K562 (cell line): ENCODE measurements at regions not wholly inside any gene's neighbourhood (a gene's known extent, or its start where the extent isn't known, plus 50 kb on each side); places are given as distances from the start of the nearest gene placed in this dataset.

Experiments used
- ATAC-seq: fragments of 200-7000 bp; cut with Tn5 transposase; 3 replicates; pipeline ENCODE4 v1.9.1; 2020; ENCODE audit warnings: moderate library complexity
- BruUV-seq: library from RNA; stranded (reverse); fragments of 400-500 nt; replicated peaks from 2 replicates; lab custom pipeline; 2021; lab: Mats Ljungman, UMichigan
- CTCF ChIA-PET: fragments of 300-600 bp; formaldehyde crosslinking; extraction: SDS; loops from one replicate; lab custom pipeline; 2021; ENCODE audit warnings: low intra/inter-chr PET ratio; lab: Yijun Ruan, JAX
- POLR2A ChIA-PET: fragments of 300-600, 350-650 bp; sonication (Branson Sonifier 250); formaldehyde crosslinking; extraction: SDS; loops from one replicate; lab custom pipeline; 2021; ENCODE audit warnings: antibody characterized with exemption, inconsistent platforms; lab: Yijun Ruan, JAX
- DNase-seq, 4 experiments: peaks; one replicate each; pipeline versions ENCODE4 v3.0.0 to v3.0.0-alpha.2; 2011 to 2018; ENCODE audit warnings: low spot score in 3 of 4, mixed read lengths in 3 of 4; ENCODE audit errors: extremely low read depth in 1 of 4
- FAIRE-seq: peaks from 2 replicates; lab custom pipeline; 2011; peaks lifted over from hg19 to GRCh38; lab: Jason Lieb, UNC
- H2AFZ ChIP-seq: 2 replicates; pipeline ENCODE4 v1.6.0; 2011; ENCODE audit warnings: low read depth, low read length, control low read depth, inconsistent platforms
- H3K27ac ChIP-seq: fragments of 200-600 bp; 3 replicates; pipeline ENCODE4 v1.8.0; 2011; ENCODE audit warnings: low read depth, mild to moderate bottlenecking, control low read depth, inconsistent platforms, low read length, moderate library complexity, mixed read lengths; ENCODE audit errors: extremely low read depth
- H3K27me3 ChIP-seq, 2 experiments: fragments of 300-600 bp in 1 of 2; 2 replicates in 1 of 2; 3 replicates in 1 of 2; pipeline versions ENCODE4 v1.6.0 to v1.8.0; 2011; ENCODE audit warnings: inconsistent platforms in 2 of 2, low read length in 2 of 2, mild to moderate bottlenecking in 1 of 2, mixed read lengths in 1 of 2, moderate library complexity in 1 of 2; ENCODE audit not compliant: control insufficient read depth in 2 of 2, insufficient read depth in 2 of 2
- H3K36me3 ChIP-seq: fragments of 300-600 bp; 3 replicates; pipeline ENCODE4 v1.8.0; 2011; ENCODE audit warnings: mild to moderate bottlenecking, low read length, inconsistent platforms; ENCODE audit not compliant: control insufficient read depth, insufficient read depth
- H3K4me1 ChIP-seq, 2 experiments: fragments of 200-600 bp in 1 of 2; replicated peaks in 1 of 2; 2 replicates in 1 of 2; 3 replicates in 1 of 2; pipeline versions ENCODE4 v1.5.1 to v1.8.0; 2011; ENCODE audit warnings: inconsistent platforms in 2 of 2, low read length in 2 of 2, mild to moderate bottlenecking in 1 of 2, mixed read lengths in 1 of 2, moderate library complexity in 1 of 2; ENCODE audit not compliant: control insufficient read depth in 2 of 2, insufficient read depth in 2 of 2
- H3K4me2 ChIP-seq: 2 replicates; pipeline ENCODE4 v1.6.1; 2011; ENCODE audit warnings: low read length, control low read depth, inconsistent platforms, mixed read lengths; ENCODE audit not compliant: insufficient read depth
- H3K4me3 ChIP-seq: fragments of 200-600 bp; sonication (generic), shearing (Covaris generic); 2 replicates; pipeline ENCODE4 v1.5.1; 2016; ENCODE audit warnings: control low read depth, inconsistent platforms
- H3K79me2 ChIP-seq: fragments of 200-600 bp; 3 replicates; pipeline ENCODE4 v1.8.0; 2011; ENCODE audit warnings: low read length, inconsistent platforms; ENCODE audit not compliant: control insufficient read depth, insufficient read depth
- H3K9ac ChIP-seq, 2 experiments: 2 replicates each; pipeline versions ENCODE4 v1.6.0 to v1.6.1; 2011; ENCODE audit warnings: low read depth in 2 of 2, low read length in 2 of 2, control low read depth in 1 of 2, inconsistent platforms in 1 of 2, mild to moderate bottlenecking in 1 of 2, mixed read lengths in 1 of 2; ENCODE audit not compliant: insufficient read depth in 1 of 2
- H3K9me1 ChIP-seq: one replicate; pipeline ENCODE4 v1.6.0; 2011; ENCODE audit warnings: inconsistent platforms, mild to moderate bottlenecking, low read length, moderate library complexity; ENCODE audit not compliant: control insufficient read depth, insufficient read depth
- H3K9me3 ChIP-seq: replicated peaks from 2 replicates; pipeline ENCODE4 v1.5.1; 2011; ENCODE audit warnings: low read depth, low read length, inconsistent platforms; ENCODE audit not compliant: control insufficient read depth, insufficient read depth
- H4K20me1 ChIP-seq: replicated peaks from 2 replicates; pipeline ENCODE4 v1.6.1; 2011; ENCODE audit warnings: low read length, inconsistent platforms, mixed read lengths; ENCODE audit not compliant: control insufficient read depth, insufficient read depth
- ARHGAP35 ChIP-seq: fragments of 450-650 bp; IDR thresholded peaks from 2 replicates; pipeline ENCODE4 v1.6.1; 2018; ENCODE audit not compliant: partially characterized antibody
- CHD2 ChIP-seq: IDR thresholded peaks from 2 replicates; pipeline ENCODE4 v1.6.1; 2011; ENCODE audit warnings: low read depth, low read length
- DNMT1 ChIP-seq: fragments of 450-650 bp; IDR thresholded peaks from 2 replicates; pipeline ENCODE4 v1.6.1; 2016; ENCODE audit warnings: antibody characterized with exemption, mild to moderate bottlenecking
- ELF4 ChIP-seq: fragments of 450-650 bp; formaldehyde crosslinking; IDR thresholded peaks from 2 replicates; pipeline ENCODE4 v1.4.0; 2022; ENCODE audit warnings: missing genetic modification characterization
- GABPB2 ChIP-seq: fragments of 250-450 bp; sonication (Bioruptor Pico); conservative IDR thresholded peaks from 2 replicates; pipeline ENCODE4 v1.5.1; 2021; ENCODE audit warnings: mild to moderate bottlenecking
- HOMEZ ChIP-seq: fragments of 250-450 bp; sonication (Bioruptor Pico); IDR thresholded peaks from 2 replicates; pipeline ENCODE4 v1.4.0; 2020; ENCODE audit warnings: mild to moderate bottlenecking, moderate library complexity
- ILK ChIP-seq: fragments of 450-650 bp; IDR thresholded peaks from 2 replicates; pipeline ENCODE4 v1.6.1; 2016; ENCODE audit warnings: missing genetic modification characterization, low read depth, mild to moderate bottlenecking, missing compliant biosample characterization, moderate library complexity, borderline replicate concordance
- MCM7 ChIP-seq, 2 experiments: fragments of 450-650 bp; IDR thresholded peaks; 2 replicates each; pipeline ENCODE4 v1.6.1; 2016 to 2018
- NFE2L1 ChIP-seq: fragments of 450-650 bp; IDR thresholded peaks from 2 replicates; pipeline ENCODE4 v1.6.1; 2016; ENCODE audit warnings: missing genetic modification characterization, low read depth, mild to moderate bottlenecking, missing compliant biosample characterization, moderate library complexity, borderline replicate concordance
- NONO ChIP-seq, 2 experiments: fragments of 200-400 bp in 1 of 2; fragments of 450-650 bp in 1 of 2; formaldehyde crosslinking in 1 of 2; IDR thresholded peaks; 2 replicates each; pipeline ENCODE4 v1.6.1; 2017; ENCODE audit warnings: low read depth in 2 of 2, mild to moderate bottlenecking in 2 of 2, moderate library complexity in 2 of 2, low read length in 1 of 2
- NR4A1 ChIP-seq, 2 experiments: fragments of 250-450 bp in 1 of 2; fragments of 450-650 bp in 1 of 2; sonication (Bioruptor Pico) in 1 of 2; IDR thresholded peaks; 2 replicates each; pipeline versions ENCODE4 v1.4.0 to v1.6.1; 2016 to 2020; ENCODE audit warnings: mild to moderate bottlenecking in 2 of 2, missing compliant biosample characterization in 1 of 2, missing genetic modification characterization in 1 of 2, moderate library complexity in 1 of 2
- PPARD ChIP-seq: fragments of 250-450 bp; sonication (Bioruptor Pico); IDR thresholded peaks from 2 replicates; pipeline ENCODE4 v1.8.0; 2022; ENCODE audit warnings: inconsistent platforms, mild to moderate bottlenecking, moderate library complexity
- RBM14 ChIP-seq: fragments of 200-400 bp; formaldehyde crosslinking; IDR thresholded peaks from 2 replicates; pipeline ENCODE4 v1.6.1; 2018; ENCODE audit warnings: low read depth, mild to moderate bottlenecking, low read length, moderate library complexity, borderline replicate concordance; ENCODE audit not compliant: insufficient read depth
- RBM17 ChIP-seq: fragments of 200-400 bp; formaldehyde crosslinking; IDR thresholded peaks from 2 replicates; pipeline ENCODE4 v1.6.1; 2017; ENCODE audit warnings: low read depth, mild to moderate bottlenecking, low read length, borderline replicate concordance
- SAFB2 ChIP-seq: fragments of 200-400 bp; formaldehyde crosslinking; IDR thresholded peaks from 2 replicates; pipeline ENCODE4 v1.6.1; 2018; ENCODE audit warnings: borderline replicate concordance, low read length, low read depth, moderate library complexity; ENCODE audit not compliant: severe bottlenecking
- STAT5B ChIP-seq: fragments of 250-450 bp; sonication (Bioruptor Pico); IDR thresholded peaks from 2 replicates; pipeline ENCODE4 v1.8.0; 2021; ENCODE audit warnings: mild to moderate bottlenecking, inconsistent platforms
- USF1 ChIP-seq: sonication (generic); formaldehyde crosslinking; IDR thresholded peaks from 2 replicates; pipeline ENCODE4 v1.9.0; 2022; ENCODE audit warnings: mild to moderate bottlenecking, missing genetic modification reagents
- ZNF133 ChIP-seq: fragments of 250-450 bp; sonication (Bioruptor Pico); IDR thresholded peaks from 2 replicates; pipeline ENCODE4 v1.4.0; 2020; ENCODE audit warnings: mild to moderate bottlenecking
- ZNF512 ChIP-seq: IDR thresholded peaks from 2 replicates; pipeline ENCODE4 v1.6.1; 2016; ENCODE audit warnings: missing genetic modification characterization, missing compliant biosample characterization
- ZNF764 ChIP-seq: fragments of 250-450 bp; sonication (Bioruptor Pico); IDR thresholded peaks from 2 replicates; pipeline ENCODE4 v1.4.0; 2020; ENCODE audit warnings: low read depth, mild to moderate bottlenecking, moderate library complexity
- WGBS: fragments of 100-300 bp; shearing (Covaris generic); methylation state at CpG from one replicate; pipeline ENCODE4 v1.1.6; 2016; ENCODE audit warnings: low coverage, mixed read lengths; ENCODE audit not compliant: insufficient coverage; ENCODE audit errors: missing lambda C conversion rate; 5-methylcytosine and 5-hydroxymethylcytosine counted together
- in situ Hi-C: fragments of 300-500 bp; cut with MboI; formaldehyde crosslinking; loops from 4 replicates; pipeline ENCODE4 v1.15.0; 2018; ENCODE audit warnings: inconsistent platforms, mixed read lengths
- intact Hi-C: fragments of 100-400 bp; cut with micrococcal nuclease; formaldehyde crosslinking; loops from 2 replicates; pipeline ENCODE4 v1.14.2; 2022

GRCh38 chr9:73615557-73615956 is 463.9 kb downstream of the ANXA1 start (continued):
- TF ChIP-seq ZNF512 (tag) (no peak), USF1 (CRISPR knock-in tag) (no peak), MCM7 (IDR thresholded peaks at IDR 0.05) (no peak), ELF4 (CRISPR knock-in tag) (no peak), ARHGAP35 (no peak), NFE2L1 (tag) (no peak)

- in situ Hi-C loops (no loop called here), intact Hi-C loops (no loop called here)
- H3K79me2 ChIP-seq = no peaks in the 10 kb centered on the region
- no peak overlapping the region for H3K4me2 ChIP-seq
- H3K9ac ChIP-seq = no peak overlapping the region
- ChIA-PET CTCF (no interaction called here), POLR2A (no interaction called here)
- DNase-seq = no peak
- BruUV-seq = no TSS peak
- H3K9me1 ChIP-seq = no peaks in the 10 kb centered on the region
- no peak overlapping the region for H3K4me3 ChIP-seq
- H2AFZ ChIP-seq = no peak overlapping the region
- no peaks in the 10 kb centered on the region for H4K20me1 ChIP-seq
- no peak overlapping the region for H3K27ac ChIP-seq
- no peaks in the 10 kb centered on the region for H3K36me3 ChIP-seq
- H3K27me3 ChIP-seq = no peaks in the 10 kb centered on the region
- no peaks in the 10 kb centered on the region for H3K9me3 ChIP-seq
- no peak for ATAC-seq
- WGBS = 29% methylated on average over 4 of the region's 4 CpGs
- FAIRE-seq = no peak
- no peaks in the 10 kb centered on the region for H3K4me1 ChIP-seq
- no peak for TF ChIP-seq DNMT1
- TF ChIP-seq HOMEZ = no peak
- no peak for TF ChIP-seq GABPB2 (CRISPR knock-in tag)
- TF ChIP-seq RBM14 = no peak
- no peak for TF ChIP-seq PPARD (CRISPR knock-in tag)
- no peak for TF ChIP-seq RBM17
- no peak for TF ChIP-seq ZNF764 (CRISPR knock-in tag)
- TF ChIP-seq ZNF133 (CRISPR knock-in tag) = no peak
- no peak for TF ChIP-seq ILK
- no peak for TF ChIP-seq NONO (IDR thresholded peaks at IDR 0.05; ENCODE audit: low read depth in 2 of 2, low read length in 1 of 2)
- TF ChIP-seq STAT5B (CRISPR knock-in tag) = no peak
- no peak for TF ChIP-seq SAFB2
- TF ChIP-seq NR4A1 (CRISPR knock-in tag; IDR thresholded peaks at IDR 0.05) = no peak
- no peak for TF ChIP-seq NR4A1 (tag; IDR thresholded peaks at IDR 0.05)
- TF ChIP-seq CHD2 = no peak
Observed at GRCh38 chr9:73617586-73617985, 465.9 kb downstream of the ANXA1 start.
